NCI-H748 (cell line): ENCODE measurements at regions not wholly inside any gene's neighbourhood (a gene's known extent, or its start where the extent isn't known, plus 50 kb on each side); places are given as distances from the start of the nearest gene placed in this dataset.
A peak's percentile ranks its signal among the peaks of the same experiment; 100 is the strongest.
"Not testable (repeated sequence)": the region's sequence is repeated elsewhere in the genome, so short reads cannot be mapped to it uniquely, and the experiment has no call there.

Experiments used
- DNase-seq: peaks from one replicate; lab custom pipeline; 2025; ENCODE audit not compliant: unreplicated experiment; lab: John Stamatoyannopoulos, UW

DNA sequence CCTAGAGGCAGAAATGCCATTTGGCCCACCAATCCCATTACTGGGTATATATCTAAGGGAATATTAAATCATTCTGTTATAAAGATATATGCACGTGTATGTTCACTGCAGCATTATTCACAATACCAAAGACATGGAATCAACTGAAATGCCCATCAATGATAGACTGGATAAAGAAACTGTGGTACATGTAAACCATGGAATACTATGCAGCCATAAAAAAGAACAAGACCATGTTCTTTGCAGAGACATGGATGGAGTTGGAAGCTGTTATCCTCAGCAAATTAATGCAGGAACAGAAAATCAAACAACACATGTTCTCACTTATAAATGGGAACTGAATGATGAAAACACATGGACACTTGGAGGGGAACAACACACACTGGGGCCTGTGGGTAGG lies 458.4 kb downstream of the CD83 start:
- DNase-seq: no peak

DNA sequence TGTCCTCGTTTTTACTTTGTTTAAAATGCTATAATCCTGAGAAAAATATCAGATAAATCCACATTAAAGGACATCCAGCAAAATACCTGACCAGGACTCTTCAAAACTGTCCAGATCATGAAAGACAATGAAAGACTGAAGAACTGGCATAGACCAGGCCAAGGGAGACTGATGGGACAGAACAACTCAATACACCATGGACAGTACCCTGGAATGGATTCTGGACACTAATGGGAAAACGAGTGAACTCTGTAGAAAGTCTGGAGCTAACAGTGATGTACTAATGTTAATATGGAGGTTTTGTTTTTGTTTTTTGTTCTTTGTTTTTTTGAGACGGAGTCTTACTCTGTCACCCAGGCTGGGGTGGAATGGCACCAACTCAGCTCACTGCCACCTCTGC lies 461.4 kb downstream of the CD83 start:
- no peak for DNase-seq

DNA sequence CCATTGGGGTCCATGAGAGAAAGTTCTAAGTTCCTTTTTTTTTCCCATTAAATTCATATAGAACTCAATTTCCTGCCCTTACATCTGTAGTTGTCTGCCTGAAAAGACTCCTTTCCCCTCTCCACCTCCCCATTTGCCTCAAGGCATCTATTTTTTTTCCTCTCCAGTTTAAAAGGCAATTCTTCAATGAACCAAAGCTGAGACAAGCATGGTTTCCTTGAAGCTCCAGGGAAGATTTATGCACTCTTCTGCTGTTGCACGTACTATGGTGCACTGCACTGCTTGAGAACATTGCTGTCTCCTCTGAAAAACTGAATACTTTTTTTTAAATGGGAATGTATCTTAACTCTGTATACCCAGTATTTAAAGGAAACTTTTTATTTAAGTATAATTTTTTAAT lies 465.2 kb downstream of the CD83 start:
- no peak for DNase-seq

DNA sequence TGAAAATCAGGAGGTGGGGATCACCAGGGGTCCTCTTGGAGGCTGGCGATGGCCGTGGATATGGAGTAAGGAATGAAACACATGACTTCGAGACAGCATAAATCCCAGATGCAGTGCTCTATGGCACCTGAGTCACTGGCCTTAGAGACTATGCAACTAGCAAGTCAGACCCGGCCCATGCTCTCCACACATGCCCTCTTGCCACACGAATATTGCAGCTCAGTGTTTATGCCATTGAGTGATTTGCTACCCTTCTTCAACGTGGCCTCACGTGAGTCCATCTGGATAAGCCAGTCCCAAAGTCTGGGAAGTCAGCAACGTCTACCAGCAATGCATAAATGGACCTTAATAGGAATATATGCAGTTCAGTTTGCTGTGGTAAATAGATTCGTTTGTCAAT lies 466.3 kb downstream of the CD83 start:
- DNase-seq: no peak

DNA sequence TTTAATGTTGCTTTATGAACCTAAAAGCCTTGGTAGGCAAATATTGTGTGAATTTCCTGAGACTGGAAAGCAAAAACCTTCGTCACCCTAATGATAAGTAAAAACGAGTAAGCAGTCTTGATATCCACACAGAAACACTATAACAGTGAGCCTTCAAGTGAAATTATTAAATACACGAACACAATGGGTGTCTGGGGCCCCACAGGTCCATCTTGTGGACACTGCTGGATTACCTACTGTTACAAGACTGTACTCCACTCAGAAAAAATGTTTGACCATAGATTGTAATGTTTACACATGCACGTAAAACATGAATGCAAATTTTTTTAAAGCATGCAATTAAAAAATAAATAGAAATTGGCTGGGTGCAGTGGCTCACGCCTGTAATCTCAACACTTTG lies 466.9 kb downstream of the CD83 start:
- DNase-seq: peak; percentile 74

DNA sequence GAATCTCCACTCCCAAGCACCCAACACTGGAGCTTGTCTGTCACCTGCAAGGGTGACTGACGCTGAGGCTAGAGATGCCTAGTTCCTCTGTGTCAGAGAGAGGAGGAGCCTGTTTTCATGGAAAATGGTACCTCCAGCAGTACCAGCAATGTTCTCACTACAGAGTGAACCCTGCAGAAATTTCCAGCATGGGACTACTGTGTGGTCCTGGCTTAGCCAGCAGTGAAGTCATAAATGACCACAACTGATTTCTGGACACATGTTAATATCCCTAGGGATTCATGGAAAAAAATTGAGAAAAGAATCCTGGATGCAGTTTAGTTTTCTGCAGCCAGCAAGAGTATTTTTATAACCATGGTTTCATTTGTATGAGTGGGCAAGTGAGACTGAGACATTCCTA lies 468.1 kb downstream of the CD83 start:
- no peak for DNase-seq

DNA sequence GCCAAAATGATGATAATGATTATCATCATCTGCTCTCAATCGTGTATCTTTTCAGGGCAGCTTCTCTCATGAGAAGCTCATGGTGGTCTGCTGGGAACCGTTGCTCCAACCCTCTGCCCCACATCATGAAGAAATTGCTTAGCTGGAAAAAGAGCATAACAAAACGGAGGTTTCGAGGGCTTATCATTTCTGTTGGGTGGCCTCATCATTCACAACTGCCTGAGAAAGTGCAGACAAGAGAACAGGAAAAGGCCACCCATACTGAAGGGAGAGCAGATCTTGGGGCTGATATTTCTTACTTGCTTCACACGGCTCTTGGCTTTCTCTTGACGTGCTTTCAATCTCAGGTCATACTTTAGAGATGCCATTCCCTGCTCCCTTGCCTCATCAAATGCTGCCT lies 471.6 kb downstream of the CD83 start:
- no peak for DNase-seq

DNA sequence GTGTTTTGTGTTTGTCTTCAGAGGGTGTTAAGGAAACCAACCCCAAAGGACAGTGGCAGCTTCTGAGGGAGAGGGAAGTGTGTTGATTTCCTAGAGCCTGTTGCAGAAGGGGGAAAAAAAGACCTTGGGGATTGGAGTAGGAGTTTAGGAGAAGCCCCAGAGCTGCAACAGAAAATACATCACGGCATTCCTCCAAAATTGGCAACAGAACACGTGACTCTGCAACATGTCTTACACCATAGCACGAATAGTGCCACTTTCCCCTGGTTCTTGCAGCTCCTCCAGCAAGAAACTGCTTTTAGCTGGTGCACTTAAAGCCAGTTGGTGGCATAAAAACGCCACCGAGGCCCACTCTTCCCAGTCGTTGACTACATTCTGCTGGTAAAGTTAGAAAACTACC lies 473.0 kb downstream of the CD83 start:
- no peak for DNase-seq

DNA sequence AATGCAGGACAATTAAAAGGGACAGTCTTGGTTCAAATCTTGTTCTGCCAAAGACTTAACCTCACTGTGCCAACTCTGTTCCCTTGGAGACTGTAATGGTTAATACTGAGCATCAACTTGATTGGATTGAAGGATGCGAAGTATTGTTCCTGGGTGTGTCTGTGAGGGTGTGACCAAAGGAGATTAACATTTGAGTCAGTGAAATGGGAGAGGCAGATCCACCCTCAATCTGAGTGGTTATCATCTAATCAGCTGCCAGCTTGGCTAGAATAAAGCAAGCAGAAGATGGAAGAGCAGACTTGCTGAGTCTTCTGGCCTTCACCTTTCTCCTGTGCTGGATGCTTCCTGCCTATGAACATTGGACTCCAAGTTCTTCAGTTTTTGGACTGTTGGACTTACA lies 474.4 kb downstream of the CD83 start:
- peak; percentile 17 for DNase-seq

DNA sequence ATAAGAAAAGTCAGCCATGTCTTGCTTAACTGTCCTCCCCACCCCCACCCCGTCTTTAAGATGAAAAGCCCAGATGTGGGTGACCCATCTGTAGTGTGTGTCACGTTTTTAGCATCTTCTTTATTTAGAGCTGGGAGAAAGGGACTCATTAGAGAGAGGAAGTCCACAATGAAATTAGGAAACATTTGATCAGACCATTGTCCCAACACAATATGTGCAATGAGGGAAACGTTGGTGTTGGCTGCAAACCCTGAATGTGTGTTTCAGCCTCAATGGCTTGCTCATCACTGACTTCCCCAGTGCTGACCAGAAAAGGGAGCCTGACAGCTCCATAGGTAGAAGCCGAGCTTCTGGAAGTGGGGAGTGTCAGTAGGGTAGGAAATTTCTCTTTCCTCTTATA lies 475.7 kb downstream of the CD83 start:
- no peak for DNase-seq

DNA sequence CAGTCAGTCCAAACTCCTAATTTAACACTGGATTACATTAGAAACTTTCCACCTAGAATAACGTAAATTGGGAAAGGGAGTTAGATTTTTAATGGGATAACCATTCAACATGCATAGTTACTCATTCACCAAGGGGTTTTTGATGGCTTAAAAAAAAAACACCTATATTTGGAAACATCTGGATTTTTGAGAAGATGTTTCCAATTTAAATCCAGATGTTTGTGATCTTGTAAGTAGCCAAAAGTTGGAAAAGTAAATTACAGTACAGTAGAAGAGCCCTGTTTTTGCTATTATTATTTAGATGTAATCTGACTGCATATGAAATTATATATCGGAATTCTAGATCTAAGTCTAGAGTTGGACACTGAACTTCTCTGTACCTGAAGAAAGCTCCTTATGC lies 478.2 kb downstream of the CD83 start:
- no peak for DNase-seq

DNA sequence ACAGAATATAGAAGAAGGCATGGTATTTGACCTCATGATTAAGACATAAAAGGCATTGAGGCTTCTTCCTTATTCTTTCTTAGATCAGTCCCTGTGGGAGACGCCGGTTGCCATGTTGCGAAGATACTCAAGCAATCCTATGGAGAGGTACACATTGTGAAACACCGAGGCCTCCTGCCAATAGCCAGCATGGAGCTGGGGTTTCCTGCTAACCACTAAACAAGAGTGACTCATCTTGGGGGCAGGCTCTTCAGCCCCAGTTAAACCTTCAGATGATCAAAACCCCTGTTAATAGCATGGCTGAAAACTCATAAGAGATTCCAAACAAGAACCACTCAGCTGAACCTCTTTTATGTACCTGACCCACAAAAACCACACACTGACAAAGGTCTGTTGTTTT lies 478.8 kb downstream of the CD83 start:
- no peak for DNase-seq

DNA sequence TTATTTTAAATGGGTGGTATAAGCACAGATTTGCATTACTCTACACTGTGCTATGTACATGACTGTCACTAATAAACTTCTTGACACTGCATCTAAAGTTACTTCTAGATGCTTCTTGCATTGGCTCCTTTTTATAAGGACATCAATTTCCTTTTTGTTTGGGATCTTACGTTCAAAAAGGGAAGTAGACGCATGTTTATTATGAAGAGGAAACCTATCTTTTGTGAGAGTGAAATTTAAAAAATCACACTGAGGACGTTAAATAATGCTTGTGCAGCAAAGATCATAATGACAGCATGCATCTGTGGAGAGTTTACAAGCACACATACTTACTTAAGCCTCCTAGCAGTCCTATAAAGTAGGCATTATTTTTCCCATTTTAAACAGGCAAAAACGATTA lies 479.5 kb downstream of the CD83 start:
- DNase-seq: no peak

DNA sequence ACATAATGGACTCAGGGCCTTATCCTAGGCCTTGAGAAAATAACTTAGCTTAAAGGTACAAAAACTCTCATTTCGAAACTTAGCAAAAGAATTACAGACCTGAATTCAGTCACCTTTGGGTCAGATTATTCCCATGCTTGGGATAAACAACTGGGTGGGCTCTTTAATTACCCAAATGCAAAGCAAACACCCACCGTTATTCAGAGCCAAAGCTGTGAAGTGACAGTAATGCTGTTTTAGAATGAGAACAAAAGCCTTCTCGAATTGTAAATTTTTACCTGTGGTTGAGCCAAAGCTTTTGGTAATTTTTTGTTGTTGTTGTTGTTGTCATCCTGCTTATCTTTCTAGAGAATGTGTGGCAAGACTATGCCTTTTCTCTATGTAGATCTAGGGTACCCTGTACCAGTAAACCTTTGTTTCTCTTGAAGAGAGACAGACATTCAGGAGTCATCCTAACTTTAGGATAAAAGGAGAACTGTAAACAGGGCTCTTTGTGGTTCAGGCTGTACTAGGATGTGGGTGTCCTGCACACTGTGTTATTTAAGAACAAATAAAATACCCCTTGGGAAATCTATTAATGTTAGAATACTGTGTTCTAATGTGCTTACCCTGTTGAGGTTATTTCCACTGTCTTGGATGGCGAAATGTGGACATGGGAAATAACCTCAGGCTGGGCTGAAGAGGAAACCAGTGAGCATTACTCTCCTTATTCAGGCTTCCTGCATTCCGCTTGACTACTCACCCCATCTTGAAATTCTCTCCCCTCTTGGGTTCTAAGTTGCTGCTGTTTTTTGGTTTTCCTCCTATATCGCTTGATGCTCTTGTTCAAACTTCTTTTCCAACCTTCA lies 480.7 kb downstream of the CD83 start:
- DNase-seq: no peak

DNA sequence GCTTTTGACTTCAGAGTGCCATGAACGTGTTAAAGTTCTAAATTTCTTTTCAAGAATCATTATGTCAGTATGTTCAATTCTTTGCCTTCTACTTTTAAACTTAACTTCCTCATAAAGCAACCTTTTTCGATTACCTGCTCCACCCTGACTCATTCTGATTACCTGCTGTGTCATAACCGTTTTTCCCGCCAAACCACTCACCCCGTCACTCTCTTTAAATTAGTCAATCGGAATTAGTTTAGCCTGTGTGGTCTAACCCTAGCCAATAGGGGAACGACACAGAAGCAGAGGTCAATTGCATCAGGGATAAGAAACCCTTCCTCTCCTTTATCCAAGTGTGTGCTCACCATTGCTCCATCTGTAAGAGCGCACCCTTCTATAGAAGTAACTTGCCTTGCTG lies 482.7 kb downstream of the CD83 start:
- DNase-seq: not testable (repeated sequence)

DNA sequence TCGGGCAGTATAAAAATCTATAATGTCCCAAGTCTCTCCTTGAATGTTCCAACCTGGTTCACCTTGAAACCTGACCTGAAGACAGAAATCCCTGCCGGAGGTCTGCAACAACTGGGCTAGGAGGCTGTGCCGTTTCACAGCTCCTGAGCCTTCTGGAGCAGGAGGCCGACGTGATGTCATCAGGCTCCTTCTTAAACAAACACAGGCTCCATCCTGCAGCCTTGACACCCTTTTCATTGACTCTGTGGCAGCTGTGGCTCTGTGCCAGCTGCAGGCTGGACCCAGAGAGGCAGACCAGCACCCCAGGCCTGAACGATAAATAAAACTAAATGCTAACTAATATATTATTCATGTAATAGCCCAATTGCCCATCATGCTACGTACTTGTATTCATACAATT lies 483.9 kb downstream of the CD83 start:
- peak; percentile 99 for DNase-seq

DNA sequence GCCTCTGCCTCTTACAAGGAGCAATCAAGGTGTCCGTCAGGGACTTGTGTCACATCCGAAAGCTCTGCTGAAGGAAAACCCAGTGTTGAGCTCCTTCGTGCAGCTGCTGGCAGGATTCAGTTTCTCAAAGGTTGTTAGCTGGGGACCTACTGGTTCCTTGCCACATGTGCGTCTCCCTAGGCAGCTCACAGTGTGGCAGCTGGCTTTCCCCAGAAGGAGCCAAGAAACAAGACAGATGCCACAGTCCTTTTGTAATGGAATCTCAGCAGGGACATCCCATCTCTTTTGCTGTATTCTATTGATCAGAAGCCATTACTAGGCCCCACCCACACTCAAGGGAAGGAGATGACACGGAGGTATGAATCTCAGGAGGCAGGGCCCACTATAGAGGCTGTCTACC lies 488.8 kb downstream of the CD83 start:
- DNase-seq: no peak

DNA sequence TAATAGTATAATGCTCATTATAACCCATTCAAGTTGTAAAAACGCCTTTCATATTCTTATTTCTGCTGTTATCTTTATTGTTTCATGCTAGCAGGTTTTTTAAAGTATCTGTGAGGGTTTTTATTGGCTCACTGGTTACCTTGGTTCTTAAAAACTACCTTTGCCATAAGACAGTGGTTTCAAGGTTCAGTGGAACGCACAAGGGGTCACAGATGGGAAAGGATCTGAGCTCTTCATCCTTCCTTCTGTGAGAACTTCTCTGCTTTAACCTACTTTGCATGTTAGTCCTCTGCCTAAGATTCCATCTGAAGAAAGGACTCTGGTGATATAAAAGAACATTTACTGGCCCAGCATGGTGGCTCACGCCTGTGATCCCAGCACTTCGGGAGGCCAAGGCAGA lies 492.6 kb downstream of the CD83 start:
- no peak for DNase-seq

DNA sequence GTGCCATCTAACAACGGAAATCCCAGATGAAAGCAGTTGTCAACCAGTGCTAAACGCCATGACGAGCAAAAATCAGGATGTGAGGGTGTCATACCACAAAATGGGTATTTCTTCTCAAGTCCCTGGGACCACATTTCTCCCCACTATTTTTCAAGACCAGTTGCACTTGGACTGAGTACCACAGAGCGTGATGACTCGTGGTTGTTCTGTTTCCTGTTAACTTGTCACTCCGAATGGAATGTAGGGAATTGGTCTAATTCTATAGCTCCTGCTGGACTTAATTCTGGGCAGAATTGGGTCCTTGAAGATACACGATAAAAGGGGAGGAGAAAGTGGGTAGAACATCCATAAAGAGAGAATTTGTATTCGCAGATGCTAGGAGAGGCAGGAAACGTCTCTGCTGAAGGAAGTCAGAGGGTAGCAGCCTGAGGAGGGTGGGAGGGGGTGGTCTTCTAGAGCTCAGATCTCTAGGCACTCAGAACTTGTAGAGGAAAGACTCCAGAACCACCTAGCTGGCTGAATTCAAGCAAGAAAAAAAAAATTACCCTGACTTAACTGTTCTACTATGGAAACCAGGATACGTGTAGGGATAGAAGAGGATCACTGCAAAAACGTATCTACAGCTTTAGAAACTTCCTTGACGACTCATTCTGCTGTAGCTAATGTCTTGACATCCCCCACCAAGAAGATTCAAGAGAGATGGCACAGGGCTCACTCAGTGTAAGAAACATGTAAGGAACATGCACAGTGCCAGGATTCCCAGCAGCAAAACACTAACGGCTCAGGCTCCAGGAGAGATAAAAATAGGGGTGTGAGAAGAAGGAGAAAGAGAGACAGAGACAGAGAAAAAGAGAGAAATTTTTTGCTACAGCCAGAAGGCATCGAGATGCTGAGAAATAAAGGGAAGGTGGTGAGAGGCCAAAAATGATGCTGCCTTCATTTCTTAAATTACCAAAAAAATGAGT lies 494.7 kb downstream of the CD83 start:
- DNase-seq: no peak

DNA sequence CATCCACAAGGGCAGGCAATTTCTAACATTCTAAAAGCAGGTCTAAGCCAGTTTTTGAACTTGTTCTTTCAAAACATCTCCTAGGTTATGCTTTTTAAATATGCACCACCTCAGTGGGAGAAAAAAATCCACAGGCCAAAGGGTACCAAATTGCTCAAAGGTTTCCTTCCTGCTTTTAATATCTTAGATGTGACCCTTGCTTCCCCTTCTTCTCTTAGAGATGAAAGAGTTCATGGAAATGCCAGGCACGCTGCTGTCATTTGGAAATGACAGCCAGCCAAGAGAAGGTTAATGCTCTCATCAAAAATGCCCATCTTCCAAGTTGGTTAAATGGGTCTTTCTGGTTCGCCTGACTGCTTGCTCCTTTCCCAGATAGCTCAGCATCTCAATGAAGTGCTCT lies 497.1 kb downstream of the CD83 start:
- no peak for DNase-seq

DNA sequence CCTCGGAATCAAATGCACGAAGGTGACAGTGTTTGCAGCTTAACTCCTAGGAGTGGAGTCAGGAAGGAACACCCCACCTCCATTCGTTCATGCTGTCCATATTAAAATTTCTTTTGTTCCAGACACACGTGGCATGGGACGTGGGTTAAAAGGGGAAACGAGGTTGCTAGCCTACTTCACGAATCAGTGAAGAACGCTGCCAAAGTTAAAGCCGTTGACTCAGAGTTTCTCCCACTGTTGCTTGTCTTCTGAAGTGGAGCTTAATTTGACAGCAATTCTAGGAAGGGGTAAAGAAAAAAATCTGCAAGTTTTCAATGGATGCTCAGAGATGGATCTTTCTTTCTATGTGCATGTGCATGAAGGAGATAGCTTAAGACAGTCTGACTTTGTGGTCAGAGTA lies 499.1 kb downstream of the CD83 start:
- no peak for DNase-seq

DNA sequence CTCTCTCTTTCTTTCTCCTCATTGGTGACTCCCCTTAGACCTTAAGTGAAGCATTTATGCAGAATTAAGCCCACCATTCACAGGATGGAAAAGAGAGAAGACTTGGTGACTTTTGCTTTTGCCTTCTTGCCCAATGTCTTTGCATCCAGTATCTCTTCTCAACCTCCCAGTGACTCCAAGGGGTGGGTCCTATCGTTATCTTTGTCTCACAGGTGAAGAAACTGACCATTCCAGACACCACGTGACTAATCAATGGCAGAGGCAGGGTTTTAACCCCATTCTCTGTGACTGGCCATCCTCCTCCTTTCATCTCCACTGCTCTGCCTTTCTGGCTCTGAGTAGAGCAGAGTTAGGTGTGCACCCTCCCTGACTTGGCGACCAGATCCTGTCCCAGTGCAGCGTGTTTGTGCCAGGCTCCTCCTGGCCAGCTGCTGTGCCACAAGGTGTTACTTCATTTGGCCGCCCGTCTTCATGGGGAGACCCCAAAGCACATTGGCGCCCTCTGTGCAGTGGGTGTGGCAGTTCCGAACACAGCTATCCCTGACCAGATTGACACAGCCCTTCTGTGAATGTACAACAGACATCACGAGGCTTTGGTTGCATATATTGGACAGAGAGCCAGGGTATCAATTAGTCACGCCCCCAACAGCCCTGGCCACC lies 501.3 kb downstream of the CD83 start:
- DNase-seq: no peak
